Stimulated activated CD8-positive, alpha-beta memory T cell treated with anti-CD3 and anti-CD28 coated beads, Interleukin-7, amount 100 ng/mL, for 48 hours (primary cell): ENCODE measurements at regions not wholly inside any gene's neighbourhood (a gene's known extent, or its start where the extent isn't known, plus 50 kb on each side); places are given as distances from the start of the nearest gene placed in this dataset.
"Not testable (repeated sequence)": the region's sequence is repeated elsewhere in the genome, so short reads cannot be mapped to it uniquely, and the experiment has no call there.

Source experiments
- DNase-seq, 2 donors: peaks; one replicate each; pipeline ENCODE4 v3.0.0-alpha.2; 2020; ENCODE audit warnings: low read depth in 1 of 2; ENCODE audit errors: extremely low read depth in 1 of 2

- no peak for DNase-seq
These were observed 157.7 kb downstream of the GJA1 start for GRCh38 chr6:121593011-121593641.

- DNase-seq: no peak
These were observed 158.6 kb downstream of the GJA1 start for GRCh38 chr6:121594053-121594452.

GRCh38 chr6:121595646-121596045 is 160.2 kb downstream of the GJA1 start:
- DNase-seq: no peak

GRCh38 chr6:121596441-121596840 is 161.0 kb downstream of the GJA1 start:
- no peak for DNase-seq

- DNase-seq: no peak
These were observed 162.2 kb downstream of the GJA1 start for GRCh38 chr6:121597654-121598053.

- not testable (repeated sequence) for DNase-seq
These were observed 163.9 kb downstream of the GJA1 start for GRCh38 chr6:121599331-121599730.

- DNase-seq: no peak
These were observed 165.1 kb downstream of the GJA1 start for GRCh38 chr6:121600389-121601168.

- DNase-seq: no peak
These were observed 168.0 kb downstream of the GJA1 start for GRCh38 chr6:121603486-121603885.

- no peak for DNase-seq
These were observed 172.3 kb downstream of the GJA1 start for GRCh38 chr6:121607721-121608120.

- DNase-seq: no peak
These were observed 172.8 kb downstream of the GJA1 start for GRCh38 chr6:121608270-121608669.

- no peak for DNase-seq
These were observed 173.8 kb downstream of the GJA1 start for GRCh38 chr6:121609281-121609680.

- no peak for DNase-seq
These were observed 177.5 kb downstream of the GJA1 start for GRCh38 chr6:121612927-121613326.

GRCh38 chr6:121614115-121614514 is 178.7 kb downstream of the GJA1 start:
- no peak for DNase-seq

GRCh38 chr6:121615493-121615892 is 180.0 kb downstream of the GJA1 start:
- no peak for DNase-seq

GRCh38 chr6:121616406-121616805 is 181.0 kb downstream of the GJA1 start:
- no peak for DNase-seq

GRCh38 chr6:121617388-121617787 is 181.9 kb downstream of the GJA1 start:
- no peak for DNase-seq

GRCh38 chr6:121619013-121619412 is 183.6 kb downstream of the GJA1 start:
- no peak for DNase-seq

GRCh38 chr6:121619987-121620740 is 184.7 kb downstream of the GJA1 start:
- DNase-seq: no peak

- no peak for DNase-seq
These were observed 192.3 kb downstream of the GJA1 start for GRCh38 chr6:121627761-121628160.

- no peak for DNase-seq
These were observed 195.3 kb downstream of the GJA1 start for GRCh38 chr6:121630716-121631115.

GRCh38 chr6:121631752-121632151 is 196.3 kb downstream of the GJA1 start:
- not testable (repeated sequence) for DNase-seq

GRCh38 chr6:121633309-121633708 is 197.9 kb downstream of the GJA1 start:
- no peak for DNase-seq
